Right lobe of liver (tissue), 6 donors: ENCODE measurements at regions not wholly inside any gene's neighbourhood (a gene's known extent, or its start where the extent isn't known, plus 50 kb on each side); places are given as distances from the start of the nearest gene placed in this dataset.

Source experiments
- ATAC-seq, 4 donors: fragments of 200-7000 bp; cut with Tn5 transposase; one replicate each; pipeline ENCODE4 v1.9.1; 2020; ENCODE audit warnings: mild to moderate bottlenecking in 4 of 4, moderate library complexity in 4 of 4
- DNase-seq, 3 donors: peaks; one replicate each; pipeline ENCODE4 v3.0.0-alpha.2; 2020
- H3K27ac ChIP-seq, 3 donors: fragments of 200-600 bp; one replicate each; pipeline ENCODE4 v1.8.0; 2022
- H3K27me3 ChIP-seq, 2 donors: fragments of 200-600 bp; one replicate each; pipeline ENCODE4 v1.8.0; 2022
- H3K36me3 ChIP-seq, 4 donors: fragments of 200-600 bp; sonication (generic) in 1 of 4; one replicate each; pipeline versions ENCODE4 v1.5.1 to v1.8.0; 2017 to 2022; ENCODE audit warnings: control low read depth in 1 of 4
- H3K4me1 ChIP-seq, 4 donors: fragments of 200-600 bp; sonication (generic) in 1 of 4; one replicate each; pipeline versions ENCODE4 v1.5.1 to v1.8.0; 2017 to 2022; ENCODE audit warnings: control low read depth in 1 of 4
- H3K4me3 ChIP-seq, 3 donors: fragments of 200-600 bp; one replicate each; pipeline ENCODE4 v1.8.0; 2022
- H3K9me3 ChIP-seq, 4 donors: fragments of 200-600 bp; sonication (generic) in 1 of 4; one replicate each; pipeline versions ENCODE4 v1.5.1 to v1.8.0; 2017 to 2022; ENCODE audit warnings: control low read depth in 1 of 4
- POLR2A ChIP-seq: fragments of 450-650 bp; IDR thresholded peaks from one replicate; pipeline ENCODE4 v1.6.1; 2017; ENCODE audit warnings: antibody characterized with exemption, mild to moderate bottlenecking
- WGBS: methylation state at CpG from one replicate; pipeline ENCODE4 v1.1.6; 2018; ENCODE audit warnings: low coverage, low lambda C conversion rate; ENCODE audit not compliant: insufficient coverage; ENCODE audit errors: missing lambda C conversion rate; 5-methylcytosine and 5-hydroxymethylcytosine counted together
- intact Hi-C, 2 donors: fragments of 100-400 bp; cut with DNase I; formaldehyde crosslinking; loops; one replicate each; pipeline versions ENCODE4 v1.11.2 to v1.14.1; 2022
- TF ChIP-seq, protein P1 (sequence below), 4 donors: fragments of 200-600 bp in 3 of 4; fragments of 450-650 bp in 1 of 4; IDR thresholded peaks; one replicate each; pipeline versions ENCODE4 v1.5.1 to v1.8.0; 2016 to 2022; ENCODE audit warnings: antibody characterized with exemption in 4 of 4, mild to moderate bottlenecking in 2 of 4
- donor health status: DM: no; HTN: yes; CAD: no.
- donor health status: DM: no; HTN: no; CAD: no.
- donor health status: DM: no; HTN: no; CAD: no.
- donor health status: DM: no; HTN: yes; CAD: no.
- donor health status: DM: no; HTN: yes; CAD: no.

DNA sequence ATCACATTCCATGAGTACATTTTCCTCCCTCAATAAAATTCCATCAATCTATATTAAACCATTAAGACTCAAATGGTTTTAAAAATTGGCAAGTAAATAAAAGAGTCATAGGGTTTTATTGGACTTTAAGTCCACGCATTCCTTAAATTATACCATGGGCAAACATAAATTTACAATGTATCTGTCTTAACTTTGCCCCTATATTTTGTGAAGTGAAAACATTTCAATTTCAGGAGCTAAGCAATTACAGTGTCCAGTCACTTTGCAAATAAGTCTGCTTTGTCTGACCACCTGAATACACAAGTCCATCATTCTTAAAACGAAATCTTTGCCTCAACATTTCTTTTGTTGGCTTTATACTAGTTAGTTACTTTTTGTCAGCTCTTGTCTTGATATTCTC is 197.5 kb upstream of the SEMA3D start:
- TF ChIP-seq POLR2A = no peak
- TF ChIP-seq, protein P1, sequence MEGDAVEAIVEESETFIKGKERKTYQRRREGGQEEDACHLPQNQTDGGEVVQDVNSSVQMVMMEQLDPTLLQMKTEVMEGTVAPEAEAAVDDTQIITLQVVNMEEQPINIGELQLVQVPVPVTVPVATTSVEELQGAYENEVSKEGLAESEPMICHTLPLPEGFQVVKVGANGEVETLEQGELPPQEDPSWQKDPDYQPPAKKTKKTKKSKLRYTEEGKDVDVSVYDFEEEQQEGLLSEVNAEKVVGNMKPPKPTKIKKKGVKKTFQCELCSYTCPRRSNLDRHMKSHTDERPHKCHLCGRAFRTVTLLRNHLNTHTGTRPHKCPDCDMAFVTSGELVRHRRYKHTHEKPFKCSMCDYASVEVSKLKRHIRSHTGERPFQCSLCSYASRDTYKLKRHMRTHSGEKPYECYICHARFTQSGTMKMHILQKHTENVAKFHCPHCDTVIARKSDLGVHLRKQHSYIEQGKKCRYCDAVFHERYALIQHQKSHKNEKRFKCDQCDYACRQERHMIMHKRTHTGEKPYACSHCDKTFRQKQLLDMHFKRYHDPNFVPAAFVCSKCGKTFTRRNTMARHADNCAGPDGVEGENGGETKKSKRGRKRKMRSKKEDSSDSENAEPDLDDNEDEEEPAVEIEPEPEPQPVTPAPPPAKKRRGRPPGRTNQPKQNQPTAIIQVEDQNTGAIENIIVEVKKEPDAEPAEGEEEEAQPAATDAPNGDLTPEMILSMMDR (IDR thresholded peaks at IDR 0.05) = no peak
- DNase-seq (no peak), ATAC-seq (no peak)
- no peak overlapping the region for H3K4me3 ChIP-seq
- WGBS = 68% methylated on average over 2 of the region's 2 CpGs
- H3K4me1 ChIP-seq = no peaks in the 10 kb centered on the region
- no peak overlapping the region for H3K27ac ChIP-seq
- intact Hi-C loops = no loop called here
- H3K27me3 ChIP-seq = no peaks in the 10 kb centered on the region
- no peaks in the 10 kb centered on the region for H3K9me3 ChIP-seq
- no peaks in the 10 kb centered on the region for H3K36me3 ChIP-seq

DNA sequence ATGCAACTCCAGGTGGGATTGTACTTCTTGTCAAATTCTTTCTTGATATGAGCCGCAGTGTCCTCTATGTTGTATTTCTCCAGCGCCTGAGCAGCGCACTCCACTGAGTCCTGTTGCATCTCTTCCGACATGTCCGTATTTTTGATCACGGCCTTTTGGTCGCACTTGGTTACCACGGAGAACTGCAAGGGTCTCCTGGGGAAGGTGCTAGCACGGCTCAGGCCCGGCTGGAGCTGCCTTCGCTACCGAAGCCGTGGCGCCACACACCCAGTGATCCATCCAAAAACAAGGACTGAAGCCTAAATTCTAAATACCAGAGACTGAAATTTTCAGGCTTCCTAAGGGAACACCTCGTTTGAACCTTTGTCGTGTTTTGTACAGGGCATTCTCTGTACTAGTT is 194.4 kb upstream of the SEMA3D start:
- TF ChIP-seq, protein P1 (IDR thresholded peaks at IDR 0.05) = no peak
- TF ChIP-seq POLR2A = no peak
- Histone ChIP-seq H3K27ac (no peak overlapping the region), H3K36me3 (no peaks in the 10 kb centered on the region), H3K4me1 (no peaks in the 10 kb centered on the region), H3K4me3 (no peak overlapping the region), H3K27me3 (no peaks in the 10 kb centered on the region), H3K9me3 (no peaks in the 10 kb centered on the region)
- 85% methylated on average over 11 of the region's 16 CpGs for WGBS
- ATAC-seq (no peak), DNase-seq (no peak)
- intact Hi-C loops = no loop called here

DNA sequence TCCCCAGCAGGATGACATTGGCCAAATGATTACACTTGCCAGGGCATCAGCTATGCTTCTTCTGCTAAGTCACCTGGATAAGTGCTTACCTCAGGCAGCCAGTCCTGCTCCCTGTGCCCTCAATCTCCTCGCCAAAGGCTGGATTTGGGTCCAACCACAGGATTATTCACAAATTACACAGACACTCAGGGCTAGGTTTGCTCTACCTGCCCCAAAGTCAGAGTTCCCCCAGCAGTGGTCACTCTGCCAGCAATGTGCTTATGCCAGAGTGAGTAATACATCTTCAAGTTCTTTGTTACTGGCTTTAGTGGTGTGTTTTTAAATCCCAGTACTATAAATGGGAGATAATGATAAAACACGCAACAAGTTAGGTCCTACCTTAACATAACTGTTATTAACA is 189.7 kb upstream of the SEMA3D start:
- Histone ChIP-seq H3K4me3 (no peak overlapping the region), H3K4me1 (no peaks in the 10 kb centered on the region), H3K9me3 (no peaks in the 10 kb centered on the region), H3K36me3 (no peaks in the 10 kb centered on the region), H3K27ac (no peak overlapping the region), H3K27me3 (no peaks in the 10 kb centered on the region)
- intact Hi-C loops = no loop called here
- TF ChIP-seq POLR2A = no peak
- TF ChIP-seq, protein P1 (IDR thresholded peaks at IDR 0.05) = no peak
- WGBS = 70% methylated on average over 1 of the region's 2 CpGs
- DNase-seq = no peak
- ATAC-seq = no peak

DNA sequence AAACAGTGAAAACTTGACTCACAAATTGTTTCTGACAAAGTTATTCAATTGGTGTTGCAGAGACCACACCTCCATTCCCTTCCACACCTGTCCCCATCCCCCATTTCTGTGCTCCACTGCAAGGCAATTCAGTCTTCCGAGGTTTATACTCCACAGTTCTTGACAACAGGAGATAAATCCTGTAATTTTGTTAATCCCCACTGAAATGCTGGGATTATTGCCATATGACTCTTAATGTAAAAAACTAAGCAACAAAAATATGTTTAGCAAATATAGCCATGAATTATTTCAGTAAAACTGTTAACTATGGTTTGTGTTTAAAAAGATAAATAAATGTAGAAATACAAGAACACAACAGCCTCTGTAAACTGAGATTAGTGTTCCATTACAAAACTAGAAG is 170.1 kb upstream of the SEMA3D start:
- Histone ChIP-seq H3K9me3 (no peaks in the 10 kb centered on the region), H3K36me3 (no peaks in the 10 kb centered on the region), H3K27ac (no peak overlapping the region), H3K4me1 (no peaks in the 10 kb centered on the region), H3K27me3 (no peaks in the 10 kb centered on the region), H3K4me3 (no peak overlapping the region)
- intact Hi-C loops = no loop called here
- ATAC-seq = no peak
- WGBS = 56% methylated on average over 1 of the region's 1 CpG
- DNase-seq = no peak
- no peak for TF ChIP-seq POLR2A
- TF ChIP-seq, protein P1 (IDR thresholded peaks at IDR 0.05) = no peak

DNA sequence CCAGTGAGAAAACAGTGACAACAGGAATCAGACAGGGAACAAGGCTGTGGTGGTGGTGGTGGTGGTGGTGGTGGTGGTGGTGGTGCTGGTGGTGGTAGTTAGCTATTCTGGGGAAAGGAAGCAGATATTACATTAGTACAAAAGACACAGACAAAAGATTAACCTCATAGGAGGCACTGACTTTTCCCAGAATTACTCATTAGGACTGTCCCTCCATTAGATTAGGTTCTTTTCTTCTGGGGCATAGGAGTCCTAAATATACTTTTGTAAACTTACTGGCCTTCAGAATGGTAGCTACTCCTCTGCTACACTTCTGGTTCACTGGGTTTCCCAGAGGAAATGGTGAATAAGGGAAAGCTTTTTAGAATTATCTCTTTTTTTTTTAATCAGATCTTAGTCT is 156.6 kb upstream of the SEMA3D start:
- Histone ChIP-seq H3K4me1 (no peaks in the 10 kb centered on the region), H3K4me3 (no peak overlapping the region), H3K9me3 (no peaks in the 10 kb centered on the region), H3K36me3 (no peaks in the 10 kb centered on the region), H3K27ac (no peak overlapping the region), H3K27me3 (no peaks in the 10 kb centered on the region)
- ATAC-seq = no peak
- intact Hi-C loops = no loop called here
- DNase-seq = no peak
- TF ChIP-seq, protein P1 (IDR thresholded peaks at IDR 0.05) = no peak
- TF ChIP-seq POLR2A = no peak
